HG02852 (cell line): ENCODE measurements at regions not wholly inside any gene's neighbourhood (a gene's known extent, or its start where the extent isn't known, plus 50 kb on each side); places are given as distances from the start of the nearest gene placed in this dataset.

Experiments
- ATAC-seq: cut with Tn5 transposase; IDR thresholded peaks from one replicate; pipeline ENCODE4 v1.9.1; 2021; ENCODE audit warnings: mild to moderate bottlenecking, moderate library complexity; ENCODE audit not compliant: unreplicated experiment

GRCh38 chr11:128232588-128232987 lies 354.8 kb downstream of the ETS1 start:
- ATAC-seq: no peak

- no peak for ATAC-seq
Measured at GRCh38 chr11:128231845-128232410, 355.4 kb downstream of the ETS1 start.

GRCh38 chr11:128227466-128227865 lies 359.9 kb downstream of the ETS1 start:
- no peak for ATAC-seq

- ATAC-seq: no peak
Measured at GRCh38 chr11:128226106-128226716, 361.1 kb downstream of the ETS1 start.

- ATAC-seq: no peak
Measured at GRCh38 chr11:128222245-128222884, 365.0 kb downstream of the ETS1 start.

- no peak for ATAC-seq
Measured at GRCh38 chr11:128219731-128220120, 367.6 kb downstream of the ETS1 start.

- no peak for ATAC-seq
Measured at GRCh38 chr11:128216198-128216597, 371.2 kb downstream of the ETS1 start.

- no peak for ATAC-seq
Measured at GRCh38 chr11:128215238-128215882, 372.0 kb downstream of the ETS1 start.

- ATAC-seq: no peak
Measured at GRCh38 chr11:128214263-128214662, 373.1 kb downstream of the ETS1 start.

GRCh38 chr11:128213461-128213860 lies 373.9 kb downstream of the ETS1 start:
- ATAC-seq: no peak

- ATAC-seq: no peak
Measured at GRCh38 chr11:128212324-128212723, 375.0 kb downstream of the ETS1 start.

- ATAC-seq: no peak
Measured at GRCh38 chr11:128210148-128210940, 377.0 kb downstream of the ETS1 start.

- no peak for ATAC-seq
Measured at GRCh38 chr11:128209138-128209435, 378.3 kb downstream of the ETS1 start.

GRCh38 chr11:128208329-128209137 lies 378.8 kb downstream of the ETS1 start:
- ATAC-seq: no peak

GRCh38 chr11:128207861-128208321 lies 379.5 kb downstream of the ETS1 start:
- no peak for ATAC-seq

GRCh38 chr11:128206461-128206860 lies 380.9 kb downstream of the ETS1 start:
- ATAC-seq: no peak

GRCh38 chr11:128205796-128206195 lies 381.6 kb downstream of the ETS1 start:
- no peak for ATAC-seq

- no peak for ATAC-seq
Measured at GRCh38 chr11:128204898-128205297, 382.5 kb downstream of the ETS1 start.

GRCh38 chr11:128201801-128202200 lies 385.6 kb downstream of the ETS1 start:
- ATAC-seq: no peak

- no peak for ATAC-seq
Measured at GRCh38 chr11:128201009-128201408, 386.3 kb downstream of the ETS1 start.
